Glutamatergic neuron (in vitro differentiated cells): ENCODE measurements at regions not wholly inside any gene's neighbourhood (a gene's known extent, or its start where the extent isn't known, plus 50 kb on each side); places are given as distances from the start of the nearest gene placed in this dataset.

ENCODE experiments used
- DNase-seq: peaks from one replicate; pipeline ENCODE4 v3.0.0; 2022
- H3K27ac Mint-ChIP-seq: one replicate; pipeline ENCODE4 v1.8.0; 2020; ENCODE audit warnings: mild to moderate bottlenecking, mixed read lengths, inconsistent platforms; ENCODE audit not compliant: unreplicated experiment
- H3K27me3 Mint-ChIP-seq: one replicate; pipeline ENCODE4 v1.8.0; 2020; ENCODE audit warnings: mild to moderate bottlenecking, moderate library complexity, mixed read lengths, inconsistent platforms; ENCODE audit not compliant: unreplicated experiment
- H3K36me3 Mint-ChIP-seq: one replicate; pipeline ENCODE4 v1.8.0; 2020; ENCODE audit warnings: mild to moderate bottlenecking, mixed read lengths, inconsistent platforms; ENCODE audit not compliant: unreplicated experiment
- H3K4me1 Mint-ChIP-seq: one replicate; pipeline ENCODE4 v1.8.0; 2020; ENCODE audit warnings: mild to moderate bottlenecking, low read depth, mixed read lengths, inconsistent platforms; ENCODE audit not compliant: unreplicated experiment
- H3K4me3 Mint-ChIP-seq: one replicate; pipeline ENCODE4 v1.8.0; 2020; ENCODE audit warnings: mild to moderate bottlenecking, mixed read lengths, inconsistent platforms; ENCODE audit not compliant: unreplicated experiment
- H3K9me3 Mint-ChIP-seq: one replicate; pipeline ENCODE4 v1.8.0; 2020; ENCODE audit warnings: mild to moderate bottlenecking, moderate library complexity, mixed read lengths, inconsistent platforms; ENCODE audit not compliant: unreplicated experiment
- CTCF ChIP-seq: fragments of 200-600 bp; sonication (generic); IDR thresholded peaks from one replicate; pipeline ENCODE4 v1.5.0; 2021; ENCODE audit not compliant: partially characterized antibody, unreplicated experiment

- peaks cover 5% of the 10 kb centered on the region for H3K36me3 Mint-ChIP-seq
- H3K27me3 Mint-ChIP-seq = peaks cover 2% of the 10 kb centered on the region
- TF ChIP-seq CTCF = no peak
- no peak overlapping the region for H3K4me3 Mint-ChIP-seq
- H3K27ac Mint-ChIP-seq = no peak overlapping the region
- no peaks in the 10 kb centered on the region for H3K4me1 Mint-ChIP-seq
- DNase-seq = no peak
- no peaks in the 10 kb centered on the region for H3K9me3 Mint-ChIP-seq
These were observed 113.0 kb downstream of the GOSR1 start for GRCh38 chr17:30590081-30590733.

GRCh38 chr17:30589431-30589830, 112.2 kb downstream of the GOSR1 start:
- H3K36me3 Mint-ChIP-seq = peaks cover 5% of the 10 kb centered on the region
- H3K27ac Mint-ChIP-seq = no peak overlapping the region
- no peak for TF ChIP-seq CTCF
- H3K4me3 Mint-ChIP-seq = no peak overlapping the region
- no peaks in the 10 kb centered on the region for H3K9me3 Mint-ChIP-seq
- no peaks in the 10 kb centered on the region for H3K4me1 Mint-ChIP-seq
- H3K27me3 Mint-ChIP-seq = peaks cover 5% of the 10 kb centered on the region
- no peak for DNase-seq

GRCh38 chr17:30588798-30589247, 111.6 kb downstream of the GOSR1 start:
- no peak for TF ChIP-seq CTCF
- H3K27ac Mint-ChIP-seq = no peak overlapping the region

GRCh38 chr17:30586818-30587595, 109.8 kb downstream of the GOSR1 start:
- TF ChIP-seq CTCF = no peak
- peaks cover 7% of the 10 kb centered on the region for H3K36me3 Mint-ChIP-seq
- H3K4me1 Mint-ChIP-seq = no peaks in the 10 kb centered on the region
- H3K4me3 Mint-ChIP-seq = no peak overlapping the region
- peaks cover 7% of the 10 kb centered on the region for H3K27me3 Mint-ChIP-seq
- no peak for DNase-seq
- H3K27ac Mint-ChIP-seq = no peak overlapping the region
- H3K9me3 Mint-ChIP-seq = no peaks in the 10 kb centered on the region

More at GRCh38 chr17:30588798-30589247, 111.6 kb downstream of the GOSR1 start:
- H3K36me3 Mint-ChIP-seq = peaks cover 5% of the 10 kb centered on the region
- no peaks in the 10 kb centered on the region for H3K9me3 Mint-ChIP-seq
- no peak overlapping the region for H3K4me3 Mint-ChIP-seq
- no peaks in the 10 kb centered on the region for H3K4me1 Mint-ChIP-seq
- DNase-seq = no peak
- H3K27me3 Mint-ChIP-seq = peaks cover 5% of the 10 kb centered on the region

- Mint-ChIP-seq H3K36me3 (peaks cover 8% of the 10 kb centered on the region), H3K4me3 (no peak overlapping the region), H3K4me1 (no peaks in the 10 kb centered on the region), H3K27ac (no peak overlapping the region), H3K9me3 (no peaks in the 10 kb centered on the region), H3K27me3 (peaks cover 7% of the 10 kb centered on the region)
- no peak for TF ChIP-seq CTCF
- DNase-seq = no peak
These were observed 107.6 kb downstream of the GOSR1 start for GRCh38 chr17:30584810-30585209.
